HTR-8/SVneo (cell line): ENCODE measurements at regions not wholly inside any gene's neighbourhood (a gene's known extent, or its start where the extent isn't known, plus 50 kb on each side); places are given as distances from the start of the nearest gene placed in this dataset.

ENCODE experiments used
- DNase-seq: peaks from one replicate; pipeline ENCODE4 v3.0.0; 2011; ENCODE audit warnings: low spot score, mixed read lengths; ENCODE audit not compliant: insufficient read length
- FAIRE-seq: peaks from 2 replicates; lab custom pipeline; 2011; peaks lifted over from hg19 to GRCh38; lab: Jason Lieb, UNC

DNA sequence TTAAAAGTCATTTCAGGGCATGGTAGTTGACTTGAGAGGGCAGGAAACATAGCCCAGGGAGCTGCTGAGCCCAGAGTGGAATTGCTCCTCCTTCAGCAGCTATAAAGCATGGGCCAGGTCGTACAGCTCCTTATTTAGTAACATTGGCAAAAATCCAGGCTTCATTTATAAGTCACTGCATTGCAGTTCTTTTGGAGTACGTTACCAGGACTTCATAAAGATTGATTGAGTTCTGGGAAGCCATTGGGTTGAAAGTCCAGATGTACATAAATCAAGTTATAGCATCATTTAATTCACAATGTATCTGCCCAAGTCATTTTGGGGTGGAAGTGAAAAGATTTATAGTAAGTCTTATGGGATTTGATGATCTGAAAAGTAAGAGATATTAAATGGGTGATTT lies 53.0 kb upstream of the ANKEF1 start:
- no peak for DNase-seq
- FAIRE-seq = no peak

DNA sequence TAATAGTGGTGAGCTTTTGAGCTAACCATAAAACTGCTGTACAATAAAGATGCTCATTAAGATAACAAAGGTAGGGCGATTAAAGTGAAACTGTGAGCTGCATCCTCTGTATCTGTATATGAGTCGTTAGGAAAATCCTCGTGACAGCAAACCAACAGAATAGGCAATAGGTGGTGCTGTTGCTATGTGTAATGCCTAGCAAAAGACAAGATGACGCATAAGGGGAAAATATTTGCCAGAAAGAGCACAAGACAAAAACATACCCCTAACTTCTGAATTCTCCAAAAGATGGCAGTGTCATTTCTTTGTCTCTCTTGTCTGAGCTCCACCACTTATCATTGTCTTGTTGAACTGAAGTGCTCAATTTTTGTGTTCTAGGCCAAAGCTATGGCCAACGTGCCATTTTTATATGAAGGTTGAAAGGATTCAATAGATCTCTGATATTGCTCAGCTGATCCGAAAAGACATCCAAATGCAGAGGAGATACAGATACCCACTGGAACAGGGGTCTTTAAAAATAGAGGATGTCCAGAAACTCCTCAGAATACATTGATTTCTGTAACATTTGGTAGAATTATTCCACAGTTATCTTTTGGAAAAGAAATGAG lies 56.3 kb upstream of the ANKEF1 start:
- DNase-seq (peak; percentile 61), FAIRE-seq (peak; percentile 79)

DNA sequence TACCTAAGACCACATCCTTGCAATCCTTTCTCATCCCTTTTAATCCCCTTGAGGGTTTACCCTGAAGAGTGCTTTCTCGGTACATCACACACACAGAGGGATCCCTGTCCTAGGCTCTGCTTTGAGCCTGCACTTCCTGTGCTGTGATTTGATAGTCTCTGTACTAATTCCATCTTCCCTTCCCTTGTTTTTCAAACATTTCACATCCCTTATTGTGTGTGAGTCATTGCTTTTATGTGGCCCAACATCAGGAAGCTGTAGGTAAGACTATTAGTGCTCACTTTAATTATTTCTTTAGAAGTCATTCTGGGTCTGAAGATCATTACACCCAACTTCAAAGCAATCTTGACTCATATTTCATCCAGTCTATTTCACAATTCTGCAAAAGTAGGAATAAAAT lies 57.2 kb upstream of the ANKEF1 start:
- no peak for DNase-seq

DNA sequence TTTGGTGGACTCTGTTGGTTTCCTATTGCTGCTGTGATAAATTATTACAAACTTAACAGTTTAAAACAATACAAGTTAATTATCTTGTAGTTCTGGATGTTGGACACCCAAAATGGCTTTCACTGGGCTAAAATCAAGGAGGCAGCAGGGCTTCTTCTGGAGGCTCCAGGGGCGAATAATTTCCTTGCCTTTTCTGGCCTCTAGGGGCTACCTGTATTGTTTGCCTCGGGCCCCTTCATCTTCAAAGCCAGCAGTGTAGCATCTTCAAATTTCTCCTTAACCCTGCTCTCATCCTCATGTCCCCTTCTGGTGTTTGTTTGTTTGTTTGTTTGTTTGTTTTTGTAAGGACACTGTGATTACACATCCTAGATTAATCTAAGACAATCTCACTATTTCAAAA lies 60.5 kb upstream of the ANKEF1 start:
- DNase-seq (no peak), FAIRE-seq (no peak)

More for the DNA sequence above, 57.2 kb upstream of the ANKEF1 start:
- FAIRE-seq = no peak

DNA sequence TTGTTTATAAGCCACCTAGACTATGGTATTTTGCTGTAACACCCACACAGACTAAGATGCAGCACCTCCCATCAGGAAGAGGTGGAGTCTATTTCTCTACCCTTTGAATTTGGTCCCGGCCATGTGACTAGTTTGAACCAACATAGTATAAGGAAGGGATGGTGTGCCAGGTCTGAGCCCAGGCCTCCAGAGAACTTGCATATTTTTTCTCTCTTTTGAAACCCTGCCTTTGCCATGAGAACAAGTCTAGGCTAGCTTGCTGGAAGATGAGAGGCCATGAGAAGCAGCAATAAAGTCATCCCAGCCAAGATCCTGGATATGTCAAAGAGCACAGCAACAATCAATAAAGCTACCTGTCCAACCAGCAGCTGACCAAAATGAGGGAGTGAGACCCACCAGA lies 63.0 kb upstream of the ANKEF1 start:
- DNase-seq (no peak), FAIRE-seq (no peak)

DNA sequence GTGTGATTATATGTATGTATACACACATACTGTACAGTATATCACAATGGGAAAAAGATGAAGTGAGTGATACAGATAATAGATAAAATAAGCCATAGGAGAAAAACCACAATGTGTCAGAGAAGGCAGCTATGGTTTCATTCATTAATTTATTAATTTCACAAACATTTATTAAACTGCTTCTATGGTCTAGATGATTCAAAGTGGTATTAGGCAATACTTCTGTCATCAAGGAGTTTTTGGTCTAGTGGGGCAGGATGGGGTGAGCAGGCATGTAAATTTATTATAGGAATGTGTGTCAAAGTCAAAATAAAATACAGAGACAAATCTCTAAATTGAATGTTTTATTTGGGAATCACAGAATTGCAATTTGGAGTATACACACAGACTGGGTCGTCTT lies 65.2 kb upstream of the ANKEF1 start:
- no peak for DNase-seq
- FAIRE-seq = no peak

DNA sequence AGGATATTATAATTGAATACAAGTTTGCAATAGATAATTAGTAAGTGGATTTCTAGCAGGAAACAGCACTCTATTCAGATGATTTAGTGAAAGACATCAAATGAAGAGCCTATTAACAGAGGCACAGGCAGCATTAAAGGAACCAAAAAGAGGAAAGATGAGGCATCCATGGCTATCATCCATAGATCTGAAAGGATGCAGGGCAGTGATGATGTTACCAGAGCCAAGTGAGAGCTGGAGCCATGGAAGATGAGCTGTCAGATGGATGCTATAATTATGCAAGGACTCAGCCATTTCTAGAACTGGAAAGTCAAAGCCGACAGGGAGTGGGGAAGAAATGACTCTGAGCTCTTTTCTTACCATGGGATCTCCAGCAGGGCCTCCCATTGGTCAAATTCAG lies 66.8 kb upstream of the ANKEF1 start:
- DNase-seq = no peak
- FAIRE-seq = no peak

DNA sequence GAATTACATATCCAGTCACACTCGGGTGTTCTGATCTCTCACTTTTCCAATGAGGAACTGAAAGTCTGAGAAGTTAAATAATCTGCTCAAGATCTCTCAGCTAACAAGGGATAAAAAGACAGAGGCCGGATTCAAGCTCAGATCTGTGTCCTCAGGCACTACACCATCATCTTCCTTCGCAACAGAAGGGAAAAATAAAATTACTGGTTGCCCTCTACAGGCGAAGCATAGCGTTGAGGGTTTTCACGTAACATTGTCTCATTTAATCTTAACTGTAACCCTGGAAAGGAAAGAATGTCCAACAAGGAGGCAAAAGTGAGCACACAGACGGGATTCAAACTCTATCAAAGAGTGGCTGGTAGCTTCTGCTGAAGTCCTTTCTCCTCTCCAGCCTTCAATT lies 67.8 kb upstream of the ANKEF1 start:
- FAIRE-seq = no peak
- no peak for DNase-seq

DNA sequence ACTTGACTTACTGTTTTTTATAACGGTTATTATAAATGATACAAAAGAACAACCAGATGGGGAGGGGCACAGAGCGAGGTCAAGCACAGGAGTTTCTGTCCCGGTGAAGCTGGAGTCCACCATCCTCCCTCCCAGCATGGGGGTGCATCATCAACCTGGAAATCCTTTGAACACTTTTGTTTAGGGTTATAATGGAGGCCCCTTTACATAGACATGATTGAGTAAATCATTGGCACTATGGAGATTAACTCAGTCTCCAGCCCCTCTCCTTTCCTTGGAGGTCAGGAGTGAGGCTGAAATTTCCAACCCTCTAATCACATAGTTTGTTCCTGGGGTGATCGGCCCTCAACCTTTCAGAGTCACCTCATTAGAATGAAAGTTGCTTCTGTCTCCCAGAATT lies 71.8 kb upstream of the ANKEF1 start:
- FAIRE-seq (no peak), DNase-seq (no peak)

DNA sequence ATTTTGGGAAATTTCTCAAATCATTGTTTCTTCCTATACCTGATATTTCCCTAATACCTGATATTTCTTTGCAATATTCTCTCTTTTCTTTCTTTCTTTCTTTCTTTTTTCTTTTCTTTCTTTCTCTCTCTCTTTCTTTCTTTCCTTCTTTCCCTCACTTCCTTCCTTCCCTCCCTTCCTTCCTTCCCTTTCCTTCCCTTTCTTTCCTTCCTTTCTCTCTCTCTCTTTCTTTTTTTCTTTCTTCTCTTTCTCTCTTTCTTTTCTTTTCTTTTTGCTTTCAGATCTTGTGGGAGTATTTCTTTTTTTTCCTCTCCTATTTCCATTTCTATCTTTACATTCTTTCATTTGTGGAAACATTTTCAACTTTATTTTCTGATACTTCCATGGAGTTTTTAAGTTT lies 76.1 kb upstream of the ANKEF1 start:
- FAIRE-seq (no peak), DNase-seq (no peak)

DNA sequence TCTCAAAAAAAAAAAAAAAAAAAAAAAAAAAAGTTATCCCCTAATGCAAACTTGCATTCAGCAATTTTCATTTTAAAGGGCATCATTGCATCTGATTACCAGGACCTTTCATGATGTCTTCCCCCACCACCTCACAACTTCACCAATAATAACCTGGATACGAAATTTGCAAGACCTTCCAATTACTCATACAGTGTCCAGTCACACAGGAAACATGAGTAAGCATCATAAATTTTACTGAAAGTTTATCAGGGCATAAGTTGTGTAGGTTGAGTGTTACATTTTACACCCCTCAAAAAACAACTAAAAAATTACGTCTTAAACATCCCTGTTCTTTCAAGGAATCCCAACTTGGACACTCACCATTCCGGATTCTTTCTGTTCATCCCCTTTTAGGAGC lies 79.1 kb upstream of the ANKEF1 start:
- no peak for DNase-seq
- FAIRE-seq = no peak

DNA sequence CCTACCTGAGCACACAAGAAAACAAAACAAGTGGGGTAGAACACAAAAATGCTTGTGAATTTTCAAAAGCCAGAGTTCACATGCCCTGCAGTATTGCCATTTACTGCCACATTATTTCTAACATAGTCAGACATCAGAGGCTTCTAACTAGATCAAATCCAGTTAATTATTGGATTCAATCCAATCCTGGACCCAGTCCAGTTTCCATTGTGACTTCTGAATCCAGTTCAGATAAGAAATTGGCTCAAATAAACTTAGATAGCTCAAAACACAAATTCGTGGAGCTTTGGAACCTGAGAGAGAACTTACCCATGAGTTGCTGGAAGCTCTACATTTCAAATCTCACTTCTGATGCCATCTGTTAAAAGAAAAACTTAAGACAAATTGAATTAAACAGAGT lies 85.2 kb upstream of the ANKEF1 start:
- no peak for FAIRE-seq
- DNase-seq = no peak

DNA sequence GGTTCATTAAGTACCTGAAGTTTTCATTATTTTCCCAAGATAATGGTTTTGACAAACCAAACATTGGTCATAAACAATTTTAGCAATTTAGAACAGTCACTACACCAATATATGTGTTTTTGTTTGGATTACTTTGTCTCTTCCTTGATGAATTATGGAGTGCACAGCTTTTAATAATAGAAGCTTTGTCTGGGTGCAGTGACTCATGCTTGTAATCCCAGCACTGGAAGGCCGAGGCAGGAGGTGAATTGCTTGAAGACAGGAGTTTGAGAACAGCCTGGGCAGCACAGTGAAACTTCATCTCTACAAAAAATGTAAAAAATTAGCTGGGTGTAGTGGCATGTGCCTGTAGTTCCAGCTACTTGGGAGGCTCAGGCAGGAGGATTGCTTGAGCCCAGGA lies 89.4 kb upstream of the ANKEF1 start:
- FAIRE-seq = no peak
- no peak for DNase-seq

DNA sequence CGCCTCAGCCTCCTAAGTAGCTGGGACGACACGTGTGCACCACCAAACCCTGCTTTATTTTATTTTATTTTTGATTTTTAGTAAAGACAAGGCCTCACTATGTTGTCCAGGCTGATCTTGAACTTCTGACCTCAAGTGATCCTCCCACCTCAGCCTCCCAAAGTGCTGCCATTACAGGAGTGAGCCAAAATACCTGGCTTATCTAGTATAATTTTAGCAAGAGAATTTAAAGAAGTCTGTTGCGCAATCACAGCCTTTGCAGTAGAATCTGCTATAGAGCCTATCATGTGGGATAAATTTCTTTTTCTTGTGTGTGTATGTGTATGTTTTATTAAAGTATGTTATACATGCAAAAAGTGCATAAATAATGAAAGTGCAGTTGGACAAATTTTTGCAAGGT lies 92.1 kb upstream of the ANKEF1 start:
- DNase-seq (no peak), FAIRE-seq (no peak)

DNA sequence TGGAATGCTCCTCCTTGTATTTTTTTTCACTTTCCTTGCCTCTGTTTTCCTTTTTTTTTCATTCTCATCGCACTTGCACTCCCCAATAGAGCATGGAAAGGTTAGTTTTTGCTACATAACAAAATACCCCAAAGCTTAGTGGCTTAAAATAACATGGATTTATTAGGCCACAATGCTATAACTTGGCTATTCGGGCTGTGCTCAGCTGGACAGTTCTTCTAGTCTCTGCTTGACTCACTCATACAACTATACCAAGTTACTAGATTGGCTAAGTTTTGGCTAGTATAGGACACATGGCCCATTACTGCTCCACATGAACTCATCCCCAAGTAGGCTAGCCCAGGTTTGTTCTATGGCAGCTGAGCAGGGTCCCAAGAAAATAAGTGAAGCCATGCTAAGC lies 94.5 kb upstream of the ANKEF1 start:
- no peak for DNase-seq
- FAIRE-seq = no peak

DNA sequence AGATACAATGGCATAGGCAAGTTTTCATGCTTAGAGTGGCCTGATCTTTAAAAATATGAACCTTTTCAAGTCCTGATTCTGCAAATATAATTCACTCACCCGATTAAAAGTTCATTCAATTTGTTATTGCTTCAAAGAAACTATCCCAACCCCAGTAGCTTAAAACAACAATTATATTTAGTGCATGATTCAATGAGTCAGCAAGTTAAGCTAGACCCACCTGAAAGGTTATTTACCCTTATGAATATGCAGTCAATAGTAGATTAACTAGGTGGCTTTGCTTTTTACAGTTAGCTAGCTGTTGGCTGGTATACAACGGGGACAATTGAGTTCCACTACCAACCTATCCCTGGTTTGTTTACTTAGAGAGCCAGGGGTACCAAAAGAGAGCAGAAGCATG lies 95.6 kb upstream of the ANKEF1 start:
- FAIRE-seq = no peak

DNA sequence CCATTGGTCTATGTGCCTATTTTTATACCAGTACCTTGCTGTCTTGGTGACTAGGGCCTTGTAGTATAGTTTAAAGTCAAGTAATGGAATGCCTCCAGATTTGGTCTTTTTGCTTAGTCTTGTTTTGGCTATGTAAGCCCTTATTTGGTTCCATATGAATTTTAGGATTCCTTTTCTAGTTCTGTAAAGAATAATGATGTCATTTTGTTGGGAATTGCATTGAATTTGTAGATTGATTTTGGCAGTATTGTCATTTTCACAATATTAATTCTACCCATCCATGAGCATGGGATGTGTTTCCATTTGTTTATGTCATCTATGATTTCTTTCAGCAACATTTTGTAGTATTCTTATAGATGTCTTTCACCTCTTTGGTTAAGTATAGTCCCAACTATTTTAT lies 96.4 kb upstream of the PAK5 start:
- DNase-seq (no peak), FAIRE-seq (no peak)

More for the DNA sequence above, 95.6 kb upstream of the ANKEF1 start:
- no peak for DNase-seq

DNA sequence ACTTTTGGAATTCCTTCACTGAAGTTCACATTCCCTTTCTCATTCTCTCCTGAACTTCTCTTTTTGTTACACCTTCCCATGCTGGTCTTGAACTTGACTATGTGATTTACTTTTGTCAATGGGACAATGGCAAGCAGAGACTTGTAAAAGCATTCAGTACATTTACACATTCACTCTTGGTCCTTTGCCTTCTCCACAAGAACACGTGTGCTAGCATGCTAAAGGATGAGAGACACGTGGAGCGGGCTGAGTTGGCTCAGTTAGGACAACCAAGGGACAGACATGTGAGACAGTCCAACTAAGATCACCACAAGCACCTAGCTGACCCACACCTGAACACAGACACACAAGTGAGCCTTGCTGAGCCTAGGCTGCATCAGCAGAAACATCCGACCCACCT lies 91.3 kb upstream of the PAK5 start:
- DNase-seq (no peak), FAIRE-seq (no peak)

DNA sequence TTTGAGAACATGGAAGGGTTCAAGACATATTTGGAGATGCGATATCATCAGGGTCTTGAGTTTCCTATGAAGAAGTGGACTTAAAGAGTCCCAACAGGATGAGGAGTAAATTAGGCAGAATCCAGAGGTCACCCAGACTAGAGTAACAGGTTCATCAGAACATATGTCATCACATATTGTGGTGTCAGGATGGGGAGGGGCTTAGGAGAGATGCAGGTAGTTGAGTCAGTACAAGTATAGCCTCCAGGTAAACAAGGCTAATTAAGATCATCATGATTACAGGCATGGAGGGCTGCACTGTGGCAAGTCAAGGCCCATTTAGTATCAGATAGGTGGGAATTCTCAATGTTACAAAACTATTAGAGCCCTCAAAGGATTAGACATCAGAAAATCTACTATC lies 90.1 kb upstream of the PAK5 start:
- DNase-seq = no peak

DNA sequence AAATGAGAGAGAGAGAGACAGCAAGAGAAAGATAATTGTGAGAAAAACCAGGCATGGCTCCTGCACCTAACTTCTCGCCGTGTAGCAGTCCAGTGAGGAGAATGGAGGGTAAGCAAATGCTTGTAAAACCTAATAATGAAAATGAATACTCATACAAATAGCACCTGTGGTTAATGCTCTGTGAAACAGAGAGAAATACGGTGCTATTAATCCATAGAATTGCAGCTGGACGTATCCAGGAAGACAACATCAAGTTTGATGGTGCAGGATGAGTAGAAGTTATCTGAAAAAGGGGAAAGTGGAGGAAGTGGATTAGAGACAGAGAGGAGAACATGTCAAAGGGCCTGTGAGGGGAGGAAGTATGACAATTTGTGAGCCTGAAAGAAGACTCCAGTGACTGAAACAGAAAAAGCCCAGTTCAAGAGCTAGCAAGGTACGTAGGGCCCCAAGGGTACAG lies 89.4 kb upstream of the PAK5 start:
- DNase-seq (no peak), FAIRE-seq (no peak)

More for the DNA sequence above, 90.1 kb upstream of the PAK5 start:
- FAIRE-seq = no peak

DNA sequence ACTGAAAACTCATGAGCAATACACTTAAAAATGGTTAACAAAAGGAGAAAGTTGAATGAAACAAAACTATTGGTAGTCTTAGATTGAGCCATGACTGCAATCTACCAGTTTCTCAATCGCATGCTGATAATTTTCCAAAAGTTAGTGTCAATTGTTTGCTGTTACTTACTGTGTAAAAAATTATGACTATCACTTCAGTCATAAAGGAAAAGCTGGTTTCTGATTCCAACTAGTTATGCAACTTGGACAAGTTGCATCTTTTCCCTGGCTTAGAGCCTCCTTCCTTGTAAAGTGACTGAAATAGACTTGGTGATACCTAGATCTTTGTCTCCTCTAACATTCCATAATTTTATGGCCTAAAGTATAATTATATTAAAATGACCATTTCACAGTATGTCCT lies 88.3 kb upstream of the PAK5 start:
- DNase-seq = no peak
- no peak for FAIRE-seq

DNA sequence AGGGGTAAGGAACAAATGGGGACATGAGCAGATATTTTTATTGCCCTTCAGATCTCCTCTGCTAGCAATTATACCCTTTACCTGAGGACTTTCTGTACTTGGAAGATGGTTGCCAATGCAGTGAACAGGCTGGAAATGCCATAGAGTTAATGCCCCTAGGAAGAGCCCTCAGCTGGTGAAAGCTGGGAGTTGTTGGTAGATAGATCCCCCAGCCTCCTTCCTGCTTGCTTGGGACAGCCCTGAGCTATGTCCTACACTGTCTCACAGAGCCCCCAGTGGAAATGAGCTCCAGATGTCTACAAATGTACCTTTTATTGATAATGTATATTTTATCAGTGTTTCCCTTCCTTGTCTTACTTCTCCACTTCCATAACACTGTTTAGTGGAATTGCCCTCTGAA lies 87.6 kb upstream of the PAK5 start:
- no peak for FAIRE-seq
- DNase-seq = no peak

DNA sequence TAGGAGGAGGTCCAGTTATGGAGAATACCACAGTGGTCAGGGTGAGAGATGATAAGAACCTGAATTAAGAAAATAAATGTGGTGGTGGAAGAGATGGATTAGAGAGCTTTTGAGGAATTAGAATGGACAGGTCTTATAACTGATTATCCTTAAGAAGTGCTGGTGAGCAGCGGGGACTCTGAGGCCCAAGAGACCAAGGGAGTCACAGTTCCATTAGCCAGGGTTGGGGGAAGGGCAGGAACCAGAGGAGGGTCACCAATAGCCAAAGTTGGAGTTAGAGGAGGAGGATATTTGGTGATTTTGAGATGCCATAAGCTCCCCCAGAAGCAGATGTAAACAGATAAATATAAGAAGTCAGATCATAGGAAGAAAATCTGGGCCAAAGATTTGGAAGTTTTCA lies 87.1 kb upstream of the PAK5 start:
- DNase-seq = no peak
- no peak for FAIRE-seq
